GM20000 (cell line): ENCODE measurements at regions not wholly inside any gene's neighbourhood (a gene's known extent, or its start where the extent isn't known, plus 50 kb on each side); places are given as distances from the start of the nearest gene placed in this dataset.

ENCODE experiments used
- DNase-seq: peaks from one replicate; pipeline ENCODE4 v3.0.0; 2012; ENCODE audit warnings: low spot score
- CTCF ChIP-seq: IDR thresholded peaks from 2 replicates; pipeline ENCODE4 v1.5.1; 2012; ENCODE audit warnings: mild to moderate bottlenecking, control low read depth; ENCODE audit errors: extremely low read depth, missing control alignments

GRCh38 chr15:93223803-93224202, 134.8 kb upstream of the RGMA start:
- no peak for TF ChIP-seq CTCF
- DNase-seq, result no peak

GRCh38 chr15:93221759-93222158, 132.7 kb upstream of the RGMA start:
- TF ChIP-seq CTCF, result no peak
- no peak for DNase-seq

GRCh38 chr15:93219859-93220420, 130.9 kb upstream of the RGMA start:
- no peak for TF ChIP-seq CTCF
- no peak for DNase-seq

- no peak for TF ChIP-seq CTCF
- DNase-seq, result no peak
These were observed 128.3 kb upstream of the RGMA start for GRCh38 chr15:93217343-93217742.

GRCh38 chr15:93214106-93214505, 125.1 kb upstream of the RGMA start:
- no peak for DNase-seq
- TF ChIP-seq CTCF, result no peak

- no peak for DNase-seq
- no peak for TF ChIP-seq CTCF
These were observed 124.3 kb upstream of the RGMA start for GRCh38 chr15:93213281-93213680.

GRCh38 chr15:93212578-93212977, 123.6 kb upstream of the RGMA start:
- TF ChIP-seq CTCF, result no peak
- DNase-seq, result no peak

GRCh38 chr15:93210995-93211394, 122.0 kb upstream of the RGMA start:
- no peak for TF ChIP-seq CTCF
- DNase-seq, result no peak
